ENCODE measurements at regions not wholly inside any gene's neighbourhood (a gene's known extent, or its start where the extent isn't known, plus 50 kb on each side); places are given as distances from the start of the nearest gene placed in this dataset.
"Not testable (repeated sequence)": the region's sequence is repeated elsewhere in the genome, so short reads cannot be mapped to it uniquely, and the experiment has no call there.

GRCh38 chr5:57725658-57726504 is 243.3 kb upstream of the ACTBL2 start:
- DNase-seq = no peak

DNA sequence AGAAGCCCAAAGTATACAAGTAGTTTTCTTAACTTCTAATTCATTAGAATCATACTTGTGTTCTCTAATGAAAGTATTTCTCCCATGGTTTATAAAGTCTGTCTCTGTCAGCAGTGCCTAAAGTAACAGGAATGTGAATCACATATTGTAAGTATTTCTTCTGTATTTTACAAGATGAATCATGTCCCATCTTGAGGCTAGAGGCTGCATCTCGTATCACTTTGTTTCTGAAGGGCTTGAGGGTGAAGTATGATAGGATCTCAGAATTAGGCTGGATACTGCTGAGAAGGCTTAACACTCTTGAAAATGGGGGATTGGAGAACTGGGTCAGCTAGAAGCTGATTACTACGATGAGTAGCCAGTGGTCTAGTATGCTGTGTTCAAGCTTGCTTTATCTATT is 242.2 kb upstream of the ACTBL2 start:
- no peak for DNase-seq

GRCh38 chr5:57721226-57721625 is 238.6 kb upstream of the ACTBL2 start:
- DNase-seq = no peak

DNA sequence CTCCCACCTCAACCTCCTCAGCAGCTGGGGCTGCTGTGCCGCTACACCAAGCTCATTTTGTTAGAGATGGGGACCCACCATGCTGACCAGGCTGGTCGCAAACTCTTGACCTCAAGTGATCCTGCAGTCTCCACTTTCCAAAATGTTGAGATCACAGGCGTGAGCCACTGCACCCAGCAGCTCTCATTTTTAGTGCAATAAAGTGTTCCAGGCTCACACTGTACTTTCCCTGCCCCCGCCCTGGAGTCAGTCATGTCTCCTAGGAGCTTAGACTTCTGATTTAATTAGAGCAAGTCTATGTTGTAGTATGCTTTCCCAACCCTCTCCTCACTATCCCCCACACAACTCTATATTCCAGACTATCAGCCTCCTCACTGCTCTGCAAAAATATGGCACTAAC is 238.0 kb upstream of the ACTBL2 start:
- DNase-seq = no peak

DNA sequence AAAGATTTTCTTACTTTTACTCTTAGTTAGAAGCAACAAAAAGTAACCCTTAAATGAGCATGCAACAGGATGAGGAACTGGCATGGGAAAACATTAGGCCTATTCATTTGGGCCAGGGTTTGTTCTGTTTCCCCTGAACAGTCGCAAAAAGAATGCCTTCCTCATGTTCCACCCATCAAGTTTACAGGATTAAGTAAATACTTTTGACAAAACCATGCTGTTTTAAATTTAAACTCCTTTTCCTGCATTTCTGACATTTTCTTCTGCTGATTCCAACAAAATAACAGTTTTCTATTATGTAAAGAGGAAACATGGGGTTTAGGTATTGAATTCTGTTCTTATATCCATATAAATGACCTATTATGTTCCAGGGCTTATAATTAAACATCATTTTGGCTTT is 236.6 kb upstream of the ACTBL2 start:
- no peak for DNase-seq

GRCh38 chr5:57718155-57718554 is 235.5 kb upstream of the ACTBL2 start:
- DNase-seq = no peak

DNA sequence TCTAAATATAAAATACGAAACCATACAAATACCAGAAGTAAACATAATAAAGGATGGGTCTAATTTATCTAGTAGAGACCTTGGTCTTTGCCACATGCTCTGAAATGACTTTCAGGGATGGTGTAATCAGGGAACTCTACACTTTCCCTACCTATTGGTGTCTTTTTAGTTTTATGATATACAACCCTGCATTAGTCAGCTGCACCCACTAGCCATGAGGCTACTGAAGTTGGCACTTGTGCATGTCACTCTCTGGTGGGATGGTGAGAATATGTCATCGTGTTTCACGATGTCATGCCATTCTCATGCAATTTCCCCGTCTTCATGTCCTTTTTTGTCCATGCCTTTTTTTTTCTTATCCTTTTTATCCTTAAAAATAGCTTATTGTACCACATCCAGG is 234.9 kb upstream of the ACTBL2 start:
- no peak for DNase-seq

GRCh38 chr5:57716661-57717060 is 234.1 kb upstream of the ACTBL2 start:
- DNase-seq = no peak

DNA sequence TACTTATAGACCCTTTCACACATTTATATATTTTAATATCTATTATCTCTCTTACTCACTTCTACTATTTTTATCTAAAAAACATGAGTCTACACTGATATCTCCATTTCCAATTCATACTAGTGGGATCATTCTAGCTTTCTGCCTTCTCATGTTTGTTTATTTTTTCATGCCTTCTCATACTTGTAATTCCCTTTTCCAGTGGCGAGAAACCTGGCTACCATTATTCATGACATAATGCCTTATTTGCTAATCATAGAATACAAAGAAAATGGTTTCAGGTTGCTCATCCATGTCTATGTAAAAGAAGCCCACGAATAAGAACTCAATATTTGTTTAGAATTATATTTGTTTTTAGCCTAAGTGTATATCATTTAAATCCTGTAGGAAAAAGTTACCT is 232.7 kb upstream of the ACTBL2 start:
- DNase-seq = no peak

DNA sequence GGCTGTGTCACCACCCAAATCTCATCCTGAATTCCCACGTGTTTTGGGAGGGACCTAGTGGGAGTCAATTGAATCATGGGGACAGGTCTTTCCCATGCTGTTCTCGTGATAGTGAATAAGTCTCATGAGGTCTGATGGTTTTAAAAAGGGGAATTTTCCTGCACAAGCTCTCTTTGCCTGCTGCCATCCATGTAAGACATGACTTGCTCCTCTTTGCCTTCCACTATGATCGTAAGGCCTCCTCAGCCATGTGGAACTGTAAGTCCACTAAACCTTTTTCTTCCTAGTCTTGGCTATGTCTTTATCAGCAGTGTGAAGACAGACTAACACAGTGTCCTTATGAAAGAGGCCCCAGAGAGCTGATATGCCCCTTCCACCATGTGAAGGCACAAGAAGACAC is 230.9 kb upstream of the ACTBL2 start:
- not testable (repeated sequence) for DNase-seq

- DNase-seq = no peak
These were observed 229.3 kb upstream of the ACTBL2 start for GRCh38 chr5:57711946-57712345.

DNA sequence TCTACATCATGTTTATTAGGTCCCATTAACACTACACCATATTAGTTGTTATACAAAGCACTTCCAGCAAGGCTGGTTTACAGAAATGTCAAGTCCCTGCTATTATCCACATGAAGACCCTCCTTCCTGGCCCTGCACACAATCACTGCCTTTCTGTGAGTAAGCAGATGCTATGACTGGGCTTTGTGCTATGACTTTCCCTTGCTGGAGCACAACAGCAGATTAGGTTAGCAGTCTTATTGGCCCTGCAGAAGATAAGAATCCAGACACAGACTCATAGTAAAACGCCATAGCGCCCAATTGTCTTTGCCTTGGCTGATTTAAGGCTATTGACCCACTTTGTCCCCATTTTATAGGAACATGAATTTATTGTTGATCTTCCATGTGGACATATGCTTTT is 228.9 kb upstream of the ACTBL2 start:
- DNase-seq = no peak

DNA sequence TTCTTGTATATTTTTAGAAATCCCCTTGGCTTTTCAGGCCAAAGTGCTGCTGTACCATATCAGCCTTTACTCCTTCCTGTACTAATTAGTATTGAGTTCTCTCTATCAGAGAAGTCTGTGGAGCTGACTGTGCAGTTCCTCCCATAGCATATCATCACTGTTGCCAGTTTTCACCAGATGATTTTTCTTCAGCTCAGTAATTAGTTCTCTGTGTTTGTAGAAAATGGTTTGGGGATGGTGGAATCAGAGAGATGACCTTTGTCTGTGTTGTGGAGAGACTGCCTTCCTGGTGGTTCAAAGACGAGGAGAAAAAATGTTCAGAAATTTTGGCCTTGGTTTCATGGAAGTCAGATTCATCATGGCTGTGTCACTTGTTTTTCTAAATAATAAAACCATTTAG is 227.5 kb upstream of the ACTBL2 start:
- no peak for DNase-seq

- DNase-seq = no peak
These were observed 223.2 kb upstream of the ACTBL2 start for GRCh38 chr5:57705769-57706168.

GRCh38 chr5:57703721-57704120 is 221.1 kb upstream of the ACTBL2 start:
- DNase-seq = no peak

DNA sequence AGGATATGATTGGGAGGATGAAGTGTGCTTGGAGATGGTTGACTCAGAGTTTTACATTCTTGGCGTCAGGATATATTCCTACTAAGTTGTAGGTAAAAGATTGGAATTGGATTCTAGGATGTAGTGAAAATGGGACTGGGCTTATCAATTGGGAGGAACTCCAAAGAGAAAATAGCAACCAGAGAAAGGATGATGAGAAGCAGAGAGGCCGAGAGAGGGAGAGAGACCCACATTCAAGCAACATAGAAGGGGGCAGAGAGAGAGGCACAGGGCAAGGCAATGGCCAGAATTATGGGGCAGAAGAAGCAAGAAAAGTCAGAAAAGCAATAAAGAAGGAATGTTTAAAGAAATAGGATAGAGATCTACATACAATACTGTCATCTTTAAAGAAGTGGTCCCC is 217.9 kb upstream of the ACTBL2 start:
- no peak for DNase-seq

GRCh38 chr5:57700072-57700471 is 217.5 kb upstream of the ACTBL2 start:
- no peak for DNase-seq

GRCh38 chr5:57698802-57699201 is 216.2 kb upstream of the ACTBL2 start:
- DNase-seq = no peak

DNA sequence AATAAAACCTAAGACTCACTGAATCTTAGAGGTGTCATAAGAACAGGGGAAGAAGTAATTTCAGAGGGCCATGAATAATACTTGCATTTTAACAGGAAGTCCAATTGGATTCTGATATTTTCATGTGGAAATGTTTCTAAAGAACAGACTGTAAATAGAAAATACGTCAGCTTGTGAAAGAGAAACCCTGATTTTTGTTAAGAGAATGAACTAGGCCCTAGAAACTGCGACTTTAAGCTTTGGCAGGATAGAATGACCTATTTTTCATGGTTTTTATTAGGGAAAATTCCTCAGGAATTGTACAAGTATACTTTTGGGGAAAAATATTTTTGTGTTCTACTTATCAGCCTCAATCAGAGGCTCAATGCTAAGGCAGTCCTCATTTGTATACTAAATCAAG is 215.5 kb upstream of the ACTBL2 start:
- no peak for DNase-seq

DNA sequence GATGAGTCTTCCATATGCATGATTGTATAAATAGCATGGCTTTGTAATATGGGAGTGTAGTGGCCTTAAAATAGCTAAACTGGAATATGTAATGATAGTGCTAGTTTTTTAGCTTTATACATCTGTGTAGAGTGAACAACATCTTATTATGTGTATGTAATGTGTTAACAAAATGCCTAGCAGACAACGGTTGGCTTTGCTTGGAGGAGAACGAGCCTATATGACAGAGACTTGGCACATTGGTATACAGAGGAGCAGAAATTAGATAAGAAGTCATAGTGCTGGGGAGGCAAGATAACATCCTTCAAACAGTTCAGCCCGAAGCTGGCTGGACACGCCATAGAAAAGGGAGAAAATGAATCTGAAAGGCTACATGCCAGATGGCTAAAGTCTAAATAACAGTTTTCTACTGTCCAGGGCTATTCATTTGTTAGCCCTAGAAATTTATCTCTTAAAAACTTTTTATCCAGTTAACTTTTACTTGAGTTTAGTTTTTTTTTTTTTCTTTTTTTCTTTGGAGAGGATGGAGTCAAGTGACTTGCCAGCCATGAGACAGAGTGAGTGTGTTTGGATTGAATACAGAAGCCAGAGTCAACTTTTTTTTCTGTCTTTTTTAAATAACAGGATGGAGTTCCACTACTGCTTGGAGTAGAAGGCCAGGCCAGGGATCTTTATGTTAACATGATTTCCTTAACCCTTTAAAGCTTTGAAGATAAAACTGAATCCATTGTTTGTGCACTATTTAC is 214.4 kb upstream of the ACTBL2 start:
- no peak for DNase-seq

- no peak for DNase-seq
These were observed 213.8 kb upstream of the ACTBL2 start for GRCh38 chr5:57696389-57696769.

DNA sequence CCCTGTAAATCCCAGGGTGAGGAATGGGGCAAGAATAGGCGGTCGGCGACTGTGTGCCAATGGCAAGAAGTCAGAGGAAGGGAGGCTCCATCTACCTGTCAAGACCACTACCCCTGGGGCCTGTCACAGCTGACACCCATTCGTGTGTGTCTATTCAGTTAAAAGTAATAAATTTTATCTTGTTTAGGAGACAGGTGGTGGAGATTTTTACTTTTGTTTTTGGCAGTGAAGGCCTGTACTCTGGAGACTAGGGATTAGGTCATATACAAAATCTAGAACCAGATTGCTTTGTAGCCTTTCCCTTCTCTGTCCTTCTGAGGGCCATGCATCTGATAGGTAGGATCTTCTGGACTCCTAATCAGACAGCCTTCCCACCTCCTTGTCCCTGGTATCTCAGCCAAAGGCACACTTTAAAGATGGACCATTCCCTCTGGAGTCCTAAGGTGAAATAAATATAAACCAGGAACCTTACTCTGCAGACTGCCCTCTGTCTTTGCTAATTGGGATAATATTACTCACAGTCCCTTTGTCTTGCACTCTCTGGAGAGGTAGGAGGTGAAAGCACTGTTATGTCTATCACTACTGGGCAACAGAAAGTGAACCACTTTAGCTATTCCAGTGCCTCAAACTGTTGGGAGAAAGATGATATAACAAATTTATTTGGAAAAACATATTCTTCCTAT is 213.2 kb upstream of the ACTBL2 start:
- DNase-seq = no peak

DNA sequence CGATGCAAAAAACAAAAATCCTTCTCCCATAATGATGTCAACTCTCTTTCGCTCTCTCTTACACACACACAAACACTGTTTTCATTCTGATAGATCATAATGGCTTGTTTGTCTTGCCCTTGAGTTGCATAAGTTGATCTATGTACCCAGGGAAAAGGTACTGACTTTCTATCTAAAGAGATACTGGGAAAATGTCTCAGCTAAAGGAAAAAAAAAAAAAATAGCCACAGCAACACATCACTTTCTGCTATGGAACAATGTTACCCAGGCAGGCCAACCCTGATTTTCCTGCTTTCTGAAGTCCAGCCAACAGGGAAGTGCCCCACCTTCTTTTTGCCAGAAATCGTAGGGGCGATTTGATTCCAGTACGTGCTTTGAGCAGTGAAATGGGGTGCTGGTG is 212.6 kb upstream of the ACTBL2 start:
- no peak for DNase-seq

All from CD4-positive, alpha-beta T cell treated with Interleukin-6 for 4 hours (primary cell).